Caco-2 (cell line): ENCODE measurements at regions not wholly inside any gene's neighbourhood (a gene's known extent, or its start where the extent isn't known, plus 50 kb on each side); places are given as distances from the start of the nearest gene placed in this dataset.

Experiments used
- BruUV-seq: library from RNA; stranded (reverse); fragments of 400-500 nt; replicated peaks from 2 replicates; lab custom pipeline; 2021; lab: Mats Ljungman, UMichigan
- CTCF ChIA-PET: fragments of 300-600 bp; sonication (Branson Sonifier 250); formaldehyde crosslinking; loops from one replicate; lab custom pipeline; 2022; ENCODE audit warnings: antibody characterized with exemption; lab: Charles Lee
- POLR2A ChIA-PET: fragments of 300-600 bp; sonication (Branson Sonifier 250); formaldehyde crosslinking; loops from one replicate; lab custom pipeline; 2022; ENCODE audit warnings: antibody characterized with exemption; lab: Charles Lee
- DNase-seq, 2 experiments: peaks; one replicate each; pipeline versions ENCODE4 v3.0.0 to v3.0.0-alpha.2; 2020 to 2022
- H3K27me3 ChIP-seq: replicated peaks from 2 replicates; pipeline ENCODE4 v1.6.0; 2011; ENCODE audit warnings: low read length; ENCODE audit not compliant: control insufficient read depth, insufficient read depth
- H3K36me3 ChIP-seq: 2 replicates; pipeline ENCODE4 v1.5.1; 2011; ENCODE audit warnings: low read length; ENCODE audit not compliant: control insufficient read depth, insufficient read depth
- H3K4me1 ChIP-seq: fragments of 250-450 bp; sonication (Bioruptor Pico); 2 replicates; pipeline ENCODE4 v1.5.1; 2020; ENCODE audit warnings: mild to moderate bottlenecking
- H3K4me3 ChIP-seq: 2 replicates; pipeline ENCODE4 v1.5.1; 2011; ENCODE audit warnings: low read depth, mild to moderate bottlenecking, control low read depth, low read length
- H3K9me3 ChIP-seq: fragments of 250-450 bp; sonication (Bioruptor Pico); 2 replicates; pipeline ENCODE4 v1.5.1; 2020; ENCODE audit warnings: mild to moderate bottlenecking, moderate library complexity
- H3K27ac Mint-ChIP-seq: one replicate; pipeline ENCODE4 v1.8.0; 2022; ENCODE audit warnings: mixed read lengths; ENCODE audit not compliant: unreplicated experiment
- H3K27me3 Mint-ChIP-seq: one replicate; pipeline ENCODE4 v1.8.0; 2022; ENCODE audit warnings: mixed read lengths; ENCODE audit not compliant: insufficient read depth, unreplicated experiment
- H3K36me3 Mint-ChIP-seq: one replicate; pipeline ENCODE4 v1.8.0; 2022; ENCODE audit warnings: mild to moderate bottlenecking, mixed read lengths; ENCODE audit not compliant: insufficient read depth, unreplicated experiment
- H3K4me1 Mint-ChIP-seq: one replicate; pipeline ENCODE4 v1.8.0; 2022; ENCODE audit warnings: low read depth, mixed read lengths; ENCODE audit not compliant: unreplicated experiment
- H3K4me3 Mint-ChIP-seq: one replicate; pipeline ENCODE4 v1.8.0; 2022; ENCODE audit warnings: mild to moderate bottlenecking, moderate library complexity, mixed read lengths; ENCODE audit not compliant: unreplicated experiment
- H3K9me3 Mint-ChIP-seq: one replicate; pipeline ENCODE4 v1.8.0; 2022; ENCODE audit warnings: mixed read lengths; ENCODE audit not compliant: unreplicated experiment
- intact Hi-C: fragments of 100-400 bp; cut with micrococcal nuclease; formaldehyde crosslinking; loops from one replicate; pipeline ENCODE4 v1.10.0; 2022; ENCODE audit not compliant: unreplicated experiment
- TF ChIP-seq, protein P1 (sequence below), 2 experiments: fragments of 200-600 bp in 1 of 2; IDR thresholded peaks; 1 replicate in 1 of 2; 2 replicates in 1 of 2; pipeline versions ENCODE4 v1.5.1 to v1.8.0; 2011 to 2022; ENCODE audit warnings: antibody characterized with exemption in 1 of 2, control low read depth in 1 of 2, inconsistent platforms in 1 of 2, low read depth in 1 of 2, low read length in 1 of 2, mild to moderate bottlenecking in 1 of 2, moderate library complexity in 1 of 2; ENCODE audit not compliant: insufficient read depth in 1 of 2, severe bottlenecking in 1 of 2, unreplicated experiment in 1 of 2

DNA sequence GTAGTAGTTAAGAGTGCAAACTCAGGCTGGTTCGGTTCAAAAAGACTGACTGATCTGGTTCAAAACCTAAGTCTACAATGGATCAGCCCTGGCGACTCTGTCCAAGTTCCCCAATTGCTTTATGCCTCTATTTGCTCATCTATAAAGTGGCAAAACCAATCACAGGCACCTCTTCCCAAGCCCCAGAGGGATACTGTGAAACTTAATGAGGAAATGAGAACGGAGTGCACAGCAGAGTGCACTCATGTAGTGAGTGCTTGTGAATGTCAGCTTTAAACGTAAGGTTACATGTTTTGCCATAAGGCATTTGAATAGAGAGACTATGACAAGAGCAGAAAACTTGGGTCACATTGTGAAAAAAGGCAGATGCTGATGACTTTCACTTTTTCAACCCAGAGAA is 199.7 kb upstream of the KLF3 start:
- no peaks in the 10 kb centered on the region for H3K4me1 ChIP-seq
- Mint-ChIP-seq H3K27ac (no peak overlapping the region), H3K4me3 (no peak overlapping the region), H3K9me3 (no peaks in the 10 kb centered on the region), H3K4me1 (no peaks in the 10 kb centered on the region), H3K36me3 (no peaks in the 10 kb centered on the region), H3K27me3 (no peaks in the 10 kb centered on the region)
- TF ChIP-seq, protein P1, sequence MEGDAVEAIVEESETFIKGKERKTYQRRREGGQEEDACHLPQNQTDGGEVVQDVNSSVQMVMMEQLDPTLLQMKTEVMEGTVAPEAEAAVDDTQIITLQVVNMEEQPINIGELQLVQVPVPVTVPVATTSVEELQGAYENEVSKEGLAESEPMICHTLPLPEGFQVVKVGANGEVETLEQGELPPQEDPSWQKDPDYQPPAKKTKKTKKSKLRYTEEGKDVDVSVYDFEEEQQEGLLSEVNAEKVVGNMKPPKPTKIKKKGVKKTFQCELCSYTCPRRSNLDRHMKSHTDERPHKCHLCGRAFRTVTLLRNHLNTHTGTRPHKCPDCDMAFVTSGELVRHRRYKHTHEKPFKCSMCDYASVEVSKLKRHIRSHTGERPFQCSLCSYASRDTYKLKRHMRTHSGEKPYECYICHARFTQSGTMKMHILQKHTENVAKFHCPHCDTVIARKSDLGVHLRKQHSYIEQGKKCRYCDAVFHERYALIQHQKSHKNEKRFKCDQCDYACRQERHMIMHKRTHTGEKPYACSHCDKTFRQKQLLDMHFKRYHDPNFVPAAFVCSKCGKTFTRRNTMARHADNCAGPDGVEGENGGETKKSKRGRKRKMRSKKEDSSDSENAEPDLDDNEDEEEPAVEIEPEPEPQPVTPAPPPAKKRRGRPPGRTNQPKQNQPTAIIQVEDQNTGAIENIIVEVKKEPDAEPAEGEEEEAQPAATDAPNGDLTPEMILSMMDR (IDR thresholded peaks at IDR 0.05; ENCODE audit: insufficient read depth in 1 of 2, low read depth in 1 of 2, low read length in 1 of 2, severe bottlenecking in 1 of 2, unreplicated experiment in 1 of 2) = no peak
- H3K36me3 ChIP-seq = no peaks in the 10 kb centered on the region
- intact Hi-C loops = no loop called here
- ChIA-PET CTCF (no interaction called here), POLR2A (no interaction called here)
- no peaks in the 10 kb centered on the region for H3K27me3 ChIP-seq
- no peak for DNase-seq
- H3K9me3 ChIP-seq = 0 out of 2 replicates have a peak, but pooled peaks cover 2% of the 10 kb centered on the region
- H3K4me3 ChIP-seq = no peak overlapping the region
- no TSS peak for BruUV-seq

DNA sequence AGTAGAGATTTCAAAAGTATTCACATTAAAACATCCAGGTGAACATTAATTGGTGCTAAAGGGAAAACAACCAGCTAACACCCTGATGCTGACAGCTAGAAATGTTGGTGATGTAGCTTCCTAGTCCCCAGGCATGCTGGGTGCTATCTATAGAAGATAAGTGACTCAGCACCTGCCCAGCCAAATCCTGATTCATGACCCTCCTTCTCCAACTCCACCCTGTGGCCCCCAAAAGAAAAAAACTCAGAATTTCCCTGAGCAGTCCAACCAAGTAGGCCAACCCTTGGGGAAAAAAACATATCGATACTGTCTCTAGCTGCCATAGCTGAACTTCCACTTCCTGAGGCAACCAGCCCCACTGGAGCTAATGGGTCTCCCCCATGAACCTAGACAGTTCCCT is 197.6 kb upstream of the KLF3 start:
- ChIA-PET POLR2A (no interaction called here), CTCF (no interaction called here)
- intact Hi-C loops = no loop called here
- TF ChIP-seq, protein P1 (IDR thresholded peaks at IDR 0.05; ENCODE audit: insufficient read depth in 1 of 2, low read depth in 1 of 2, low read length in 1 of 2, severe bottlenecking in 1 of 2, unreplicated experiment in 1 of 2) = no peak
- Histone ChIP-seq H3K36me3 (no peaks in the 10 kb centered on the region), H3K4me3 (no peak overlapping the region), H3K4me1 (no peaks in the 10 kb centered on the region), H3K27me3 (no peaks in the 10 kb centered on the region), H3K9me3 (0 out of 2 replicates have a peak, but pooled peaks cover 2% of the 10 kb centered on the region)
- no peak for DNase-seq
- H3K27me3 Mint-ChIP-seq = no peaks in the 10 kb centered on the region
- no peaks in the 10 kb centered on the region for H3K9me3 Mint-ChIP-seq
- no peaks in the 10 kb centered on the region for H3K4me1 Mint-ChIP-seq
- H3K36me3 Mint-ChIP-seq = no peaks in the 10 kb centered on the region
- no TSS peak for BruUV-seq
- no peak overlapping the region for H3K27ac Mint-ChIP-seq
- no peak overlapping the region for H3K4me3 Mint-ChIP-seq

DNA sequence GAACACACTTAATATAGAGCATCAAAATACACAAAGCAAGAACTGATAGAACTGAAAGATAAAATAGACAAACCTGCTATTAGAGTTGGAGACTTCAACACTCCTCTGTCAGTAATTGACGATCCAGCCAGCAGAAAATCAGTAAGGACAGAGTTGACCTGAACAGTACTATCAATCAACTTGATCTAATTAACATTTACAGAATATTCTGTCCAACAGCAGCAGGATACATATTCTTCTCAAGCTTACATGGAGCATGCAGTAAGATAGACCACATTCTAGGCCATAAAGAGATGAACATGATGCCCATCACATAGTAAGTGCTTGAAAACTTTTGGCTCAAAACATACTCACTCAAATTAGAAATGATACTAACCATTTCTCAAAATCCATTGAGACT is 196.7 kb upstream of the KLF3 start:
- Mint-ChIP-seq H3K27ac (no peak overlapping the region), H3K4me3 (no peak overlapping the region), H3K9me3 (no peaks in the 10 kb centered on the region), H3K27me3 (no peaks in the 10 kb centered on the region), H3K36me3 (no peaks in the 10 kb centered on the region), H3K4me1 (no peaks in the 10 kb centered on the region)
- TF ChIP-seq, protein P1 (IDR thresholded peaks at IDR 0.05; ENCODE audit: insufficient read depth in 1 of 2, low read depth in 1 of 2, low read length in 1 of 2, severe bottlenecking in 1 of 2, unreplicated experiment in 1 of 2) = no peak
- Histone ChIP-seq H3K4me3 (no peak overlapping the region), H3K36me3 (no peaks in the 10 kb centered on the region), H3K9me3 (0 out of 2 replicates have a peak, but pooled peaks cover 2% of the 10 kb centered on the region), H3K27me3 (no peaks in the 10 kb centered on the region), H3K4me1 (no peaks in the 10 kb centered on the region)
- ChIA-PET CTCF (no interaction called here), POLR2A (no interaction called here)
- BruUV-seq = no TSS peak
- intact Hi-C loops = no loop called here
- no peak for DNase-seq
